ENCODE measurements at regions not wholly inside any gene's neighbourhood (a gene's known extent, or its start where the extent isn't known, plus 50 kb on each side); places are given as distances from the start of the nearest gene placed in this dataset.
"Not testable (repeated sequence)": the region's sequence is repeated elsewhere in the genome, so short reads cannot be mapped to it uniquely, and the experiment has no call there.

DNA sequence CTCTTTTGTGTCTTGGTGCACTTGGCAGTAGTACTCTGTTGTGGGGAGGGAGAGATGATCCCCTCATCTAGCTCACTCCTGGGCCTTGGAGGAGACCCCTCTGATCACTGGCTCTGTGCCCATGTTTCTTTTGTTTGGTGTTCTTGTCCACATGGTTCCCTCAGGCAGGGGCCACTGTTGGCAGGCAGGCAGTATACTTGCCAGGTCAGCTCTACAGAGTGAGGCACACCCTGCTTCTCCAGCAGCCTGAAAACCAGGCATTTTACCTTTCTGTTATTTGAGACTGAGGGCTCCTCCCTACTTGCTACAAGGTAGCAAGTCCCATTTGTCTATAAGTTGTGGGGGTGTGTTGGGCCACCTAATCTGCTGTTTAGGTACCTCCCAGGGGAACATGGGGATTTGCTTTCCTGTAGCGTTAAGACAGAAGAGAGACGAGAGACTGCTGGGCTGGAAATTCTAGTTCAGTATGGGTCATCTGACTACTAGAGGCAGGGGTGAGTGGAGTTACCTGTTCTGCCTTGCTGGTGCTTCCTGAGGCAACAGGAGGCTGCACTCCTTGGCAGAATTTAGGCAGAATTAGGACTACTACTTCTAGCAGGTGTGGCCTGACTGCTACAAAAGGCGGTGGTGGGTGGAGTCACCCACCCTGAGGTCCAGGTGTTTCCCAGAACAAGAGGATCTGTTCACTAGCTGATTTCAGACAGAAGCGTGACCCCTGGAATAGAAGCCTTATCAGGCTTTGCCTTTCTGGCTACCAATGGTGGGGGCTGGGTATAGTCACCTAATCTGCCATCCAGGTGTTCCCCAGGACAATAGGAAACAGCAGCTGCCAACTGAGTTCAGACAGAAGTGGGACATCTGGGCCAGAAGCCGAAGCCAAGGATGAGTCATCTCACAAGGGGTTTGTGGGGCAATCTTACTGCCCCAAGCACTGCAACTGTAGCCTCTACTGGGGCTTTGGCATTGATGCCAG is 843.0 kb upstream of the ATXN8OS start:
- DNase-seq = no peak

DNA sequence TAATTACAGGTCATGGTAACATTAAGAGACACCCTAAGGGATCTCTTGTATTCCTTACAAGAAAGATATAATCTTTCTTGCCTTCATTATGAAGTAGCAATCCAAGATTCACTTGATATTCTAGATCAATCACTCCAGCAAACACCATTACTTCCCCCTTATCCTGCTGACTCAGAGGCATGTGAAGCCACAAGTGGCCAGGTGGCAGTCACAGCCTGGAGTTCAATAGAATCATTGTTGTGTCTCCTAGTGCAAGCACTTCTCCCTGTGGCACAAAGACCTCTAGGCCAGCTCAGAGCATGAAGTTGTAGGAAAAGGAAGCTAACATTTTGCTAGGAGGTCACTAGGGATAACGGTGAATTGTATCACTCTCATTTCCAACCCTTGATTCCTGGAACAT is 864.3 kb upstream of the ATXN8OS start:
- DNase-seq = no peak

DNA sequence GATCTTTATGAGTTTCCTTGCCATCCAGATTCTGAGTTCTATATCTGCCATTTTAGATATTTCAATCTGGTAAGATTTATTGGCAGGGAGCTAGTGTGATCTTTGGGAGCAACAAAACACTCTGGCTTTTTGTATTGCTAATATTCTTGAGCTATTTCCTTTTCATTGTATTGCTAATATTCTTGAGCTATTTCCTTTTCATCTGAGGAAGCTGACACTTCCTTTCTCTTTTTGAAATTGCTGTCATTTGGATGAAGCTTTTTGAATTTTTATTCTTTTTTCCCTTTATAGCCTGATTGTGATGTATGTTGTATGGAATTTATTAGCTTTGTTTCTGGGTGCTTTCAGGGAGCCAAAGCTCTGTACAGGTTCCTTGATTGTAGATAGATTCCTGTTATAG is 873.5 kb upstream of the ATXN8OS start:
- DNase-seq = no peak

DNA sequence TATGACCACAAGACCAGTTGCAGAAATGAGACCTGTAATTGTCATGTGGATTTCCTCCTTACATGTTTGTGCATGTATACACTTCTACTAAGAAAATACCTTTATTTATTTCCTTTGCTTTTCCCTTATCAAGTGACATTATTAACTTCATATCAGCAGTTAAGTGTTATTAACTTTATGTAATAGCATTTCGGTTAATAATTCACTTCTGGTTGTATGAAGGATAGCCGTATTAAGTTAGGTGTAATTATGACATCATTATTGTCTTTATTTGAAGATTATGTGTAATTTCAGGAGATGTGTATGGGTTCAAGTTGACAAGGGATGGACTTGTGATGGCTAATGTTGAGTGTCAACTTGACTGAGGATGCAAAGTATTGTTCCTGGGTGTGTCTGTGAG is 881.2 kb upstream of the ATXN8OS start:
- no peak for DNase-seq

DNA sequence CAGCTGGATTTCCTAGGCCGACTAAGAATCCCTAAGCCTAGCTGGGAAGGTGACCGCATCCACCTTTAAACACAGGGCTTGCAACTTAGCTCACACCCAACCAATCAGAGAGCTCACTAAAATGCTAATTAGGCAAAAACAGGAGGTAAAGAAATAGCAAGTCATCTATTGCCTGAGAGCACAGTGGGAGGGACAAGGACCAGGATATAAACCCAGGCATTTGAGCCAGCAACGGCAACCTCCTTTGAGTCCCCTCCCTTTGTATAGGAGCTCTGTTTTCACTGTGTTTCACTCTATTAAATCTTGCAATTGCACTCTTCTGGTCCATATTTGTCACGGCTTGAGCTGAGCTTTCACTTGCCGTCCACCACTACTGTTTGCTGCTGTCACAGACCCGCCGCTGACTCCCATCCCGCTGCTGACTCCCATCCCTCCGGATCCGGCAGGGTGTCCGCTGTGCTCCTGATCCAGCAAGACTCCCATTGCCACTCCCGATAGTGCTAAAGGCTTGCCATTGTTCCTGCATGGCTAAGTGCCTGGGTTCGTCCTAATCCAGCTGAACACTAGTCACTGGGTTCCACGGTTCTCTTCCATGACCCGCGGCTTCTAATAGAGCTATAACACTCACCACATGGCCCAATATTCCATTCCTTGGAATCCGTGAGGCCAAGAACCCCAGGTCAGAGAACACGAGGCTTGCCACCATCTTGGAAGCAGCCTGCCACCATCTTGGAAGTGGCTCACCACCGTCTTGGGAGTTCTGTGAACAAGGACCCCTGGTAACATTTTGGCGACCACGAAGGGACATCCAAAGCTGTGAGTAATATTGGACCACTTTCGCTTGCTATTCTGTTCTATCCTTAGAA is 885.8 kb upstream of the ATXN8OS start:
- not testable (repeated sequence) for DNase-seq

DNA sequence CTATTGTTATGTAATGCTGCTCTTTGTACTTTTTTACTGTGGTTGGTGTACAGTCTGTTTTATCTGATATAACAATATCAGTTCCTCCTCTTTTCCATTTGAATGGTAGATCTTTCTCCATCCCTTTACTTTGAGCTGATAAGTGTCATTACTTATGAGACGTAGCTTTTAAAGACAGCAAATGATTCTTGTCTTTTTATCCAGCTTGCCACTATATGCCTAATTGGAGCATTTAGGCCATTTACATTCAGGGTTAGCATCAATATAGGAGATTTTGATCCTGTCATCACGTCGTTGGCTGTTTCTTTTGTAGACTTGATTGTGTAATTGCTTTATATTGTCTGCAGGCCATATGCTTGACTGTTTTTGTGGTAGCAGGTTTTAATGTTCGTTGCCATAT is 894.2 kb upstream of the ATXN8OS start:
- DNase-seq = no peak

DNA sequence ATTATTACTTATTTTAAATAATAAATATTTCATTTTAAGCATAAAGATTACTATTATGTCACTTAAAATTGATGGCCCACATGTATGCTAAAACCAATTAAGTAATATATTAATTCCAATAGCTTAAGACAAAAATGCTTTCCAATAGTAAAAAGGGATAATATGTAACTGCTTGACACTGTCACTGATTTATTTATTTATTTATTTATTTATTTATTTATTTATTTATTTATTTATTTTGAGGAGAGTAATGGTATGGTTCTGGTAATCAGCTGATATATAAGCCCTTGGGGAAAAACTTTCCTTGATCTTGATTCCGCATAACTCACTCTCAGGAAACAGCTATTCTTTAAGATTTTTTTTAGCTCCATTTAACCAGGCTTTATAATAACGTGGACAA is 903.0 kb upstream of the ATXN8OS start:
- DNase-seq = no peak

DNA sequence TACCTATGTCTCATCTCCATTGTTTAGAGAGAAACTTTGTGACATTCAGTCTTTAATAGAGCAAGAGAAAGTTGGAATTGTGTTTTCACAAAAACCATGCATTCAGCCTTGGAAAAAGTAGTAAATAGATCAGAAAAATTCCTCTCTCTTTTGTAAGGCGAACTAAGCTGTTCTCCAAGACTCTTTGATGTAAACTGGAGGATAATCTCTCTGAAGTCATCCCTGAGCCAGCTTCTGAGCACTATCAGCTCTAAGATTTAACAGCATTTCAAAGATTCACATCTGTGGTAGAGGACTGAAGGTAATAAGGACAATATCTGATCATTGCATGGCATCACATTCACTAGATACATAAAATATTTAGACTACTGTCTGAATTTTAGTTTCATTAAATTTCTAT is 904.6 kb upstream of the ATXN8OS start:
- DNase-seq = no peak

DNA sequence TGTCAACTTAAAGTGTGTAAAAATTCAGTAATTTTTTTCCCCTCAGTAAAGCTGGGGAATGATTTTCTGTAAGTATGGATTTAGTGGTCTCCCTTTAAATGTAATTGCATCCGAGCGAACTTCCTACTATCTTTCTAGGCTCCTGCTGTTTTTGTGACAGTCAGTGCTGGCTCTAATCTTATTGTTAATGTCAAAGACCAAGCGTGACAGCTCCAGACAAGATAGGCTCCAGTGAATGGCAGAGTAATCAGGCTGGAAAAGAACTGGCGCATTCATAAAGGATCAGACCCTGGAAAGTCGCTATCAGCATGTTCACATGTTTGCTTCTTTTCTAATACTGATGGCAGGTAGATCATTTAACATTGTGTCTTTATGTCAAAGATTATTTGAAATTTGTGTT is 908.0 kb upstream of the ATXN8OS start:
- DNase-seq = no peak

DNA sequence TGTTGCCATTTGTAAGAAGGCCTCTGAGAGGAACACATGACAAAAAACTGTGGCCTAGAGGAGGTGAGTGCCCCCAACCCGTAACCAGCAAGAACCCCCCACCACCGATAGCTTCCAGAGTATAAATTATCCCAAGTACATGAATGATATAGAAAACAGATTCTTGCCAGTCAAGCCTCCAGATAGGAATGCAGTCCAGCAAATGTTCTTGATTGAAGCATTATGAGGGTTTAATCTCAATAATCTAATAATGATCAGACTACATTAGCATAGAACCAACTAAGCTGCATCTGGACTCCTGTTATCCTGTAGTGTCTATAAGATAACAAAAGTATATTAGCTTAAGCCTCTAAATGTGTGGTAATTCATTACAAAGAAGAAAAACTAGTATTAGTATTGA is 908.9 kb upstream of the ATXN8OS start:
- DNase-seq = no peak

DNA sequence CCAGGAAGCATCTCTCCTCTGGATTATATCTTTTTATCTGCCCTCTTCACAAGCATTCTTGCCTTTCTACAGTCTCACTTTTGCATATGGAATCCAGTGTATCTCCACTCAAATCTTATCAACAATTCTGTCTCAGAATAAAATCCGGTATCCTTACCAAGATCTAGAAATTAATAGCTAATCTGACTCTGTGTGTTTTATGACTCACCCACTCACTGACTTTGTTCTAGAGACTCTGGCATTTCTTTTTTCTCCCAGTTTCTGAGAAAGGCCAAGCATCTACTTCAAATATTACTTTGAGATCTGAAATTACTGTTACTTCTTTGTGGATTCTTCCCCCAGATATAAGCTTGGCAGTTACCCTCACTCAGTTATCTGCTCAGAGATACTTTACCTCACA is 913.5 kb upstream of the ATXN8OS start:
- DNase-seq = no peak

DNA sequence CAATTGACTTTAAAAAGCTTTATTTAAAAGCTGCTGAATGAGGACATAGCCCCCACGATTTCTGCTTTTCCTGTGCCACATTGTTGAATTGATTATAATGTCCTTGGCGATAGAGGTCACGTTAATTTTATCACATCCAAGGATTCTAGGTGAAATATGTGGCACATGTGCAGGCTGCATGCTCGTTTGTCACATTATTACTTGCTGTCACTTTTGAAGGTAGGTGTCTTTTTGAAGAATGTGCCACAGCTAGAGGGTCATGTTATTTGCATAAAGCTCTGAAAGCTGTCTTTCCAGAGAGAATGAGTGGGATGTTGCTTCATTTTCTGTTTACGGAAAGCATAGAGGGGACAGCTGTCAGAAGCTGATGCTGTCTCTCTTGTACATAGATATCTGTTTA is 927.6 kb upstream of the ATXN8OS start:
- DNase-seq = no peak

DNA sequence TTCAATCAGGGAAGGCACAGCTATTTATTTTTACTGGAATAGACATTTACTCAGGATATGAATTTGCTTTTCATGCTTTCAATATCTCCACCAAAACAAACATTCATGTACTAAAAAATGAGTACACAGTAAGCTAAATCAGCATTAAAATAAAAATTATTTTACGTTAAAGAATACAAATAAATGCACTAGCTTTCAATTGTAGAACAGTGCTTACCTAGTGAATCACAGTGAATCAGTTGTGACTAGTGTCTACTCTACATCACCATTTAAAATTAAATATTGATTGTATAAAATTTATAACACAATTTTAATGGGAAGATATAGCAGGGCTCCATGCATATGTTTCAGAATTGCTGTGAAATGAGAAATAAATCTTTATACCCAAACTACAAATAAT is 929.6 kb upstream of the ATXN8OS start:
- no peak for DNase-seq

DNA sequence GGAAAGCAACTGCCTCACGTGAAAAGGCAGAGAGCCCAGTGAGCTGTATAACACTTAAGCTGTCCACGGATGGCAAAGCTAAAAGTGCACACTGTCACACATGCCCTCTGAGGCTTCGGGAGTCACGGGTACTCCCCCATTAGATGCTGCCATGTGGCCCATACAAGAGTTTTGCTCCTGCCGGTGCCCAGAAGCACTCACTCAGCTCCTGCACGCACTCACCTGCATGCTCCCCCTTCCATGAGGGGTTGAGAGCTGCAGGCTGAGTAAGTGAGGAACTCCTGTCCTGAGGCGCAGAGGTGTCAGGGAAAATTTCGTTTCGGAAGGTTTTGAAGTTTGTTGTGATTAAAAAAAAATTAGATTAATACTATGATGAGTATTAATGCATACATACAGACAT is 939.2 kb upstream of the ATXN8OS start:
- no peak for DNase-seq

DNA sequence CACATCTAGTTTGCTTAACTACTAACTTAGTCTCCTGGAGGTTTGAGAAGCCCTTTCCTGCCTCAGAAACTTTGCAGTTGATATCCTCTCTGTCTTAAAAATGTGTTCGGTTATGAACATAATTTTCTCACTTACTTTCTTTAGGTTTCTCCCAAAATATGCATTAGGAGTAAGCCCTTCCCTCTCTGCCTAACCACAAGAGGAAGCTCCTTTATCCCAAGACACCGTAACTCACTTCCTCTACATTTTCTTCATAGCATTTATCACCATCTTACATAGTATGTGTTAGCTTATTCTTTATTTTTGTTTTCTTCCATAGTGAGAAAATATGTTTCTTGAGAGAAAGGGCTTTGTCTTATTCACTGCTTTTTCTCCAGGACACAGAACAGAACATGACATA is 952.5 kb upstream of the ATXN8OS start:
- DNase-seq = no peak

DNA sequence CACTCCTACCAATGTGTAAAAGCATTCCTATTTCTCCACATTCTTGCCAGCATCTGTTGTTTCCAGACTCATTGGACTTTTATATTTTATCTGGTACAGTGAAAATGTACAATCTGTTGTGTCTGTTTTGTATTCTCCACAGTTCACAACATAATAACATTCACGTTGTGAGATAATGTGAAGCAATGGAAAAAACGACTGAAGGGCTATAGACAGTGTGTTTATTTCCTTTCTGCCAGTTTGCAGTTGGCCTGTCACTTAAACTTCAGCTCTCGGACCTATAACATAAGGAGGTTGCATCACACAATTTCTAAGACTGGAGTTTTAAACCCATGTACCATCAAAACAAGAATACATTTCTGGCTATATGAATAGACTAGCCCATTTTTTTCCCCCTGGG is 965.5 kb upstream of the ATXN8OS start:
- DNase-seq = no peak

DNA sequence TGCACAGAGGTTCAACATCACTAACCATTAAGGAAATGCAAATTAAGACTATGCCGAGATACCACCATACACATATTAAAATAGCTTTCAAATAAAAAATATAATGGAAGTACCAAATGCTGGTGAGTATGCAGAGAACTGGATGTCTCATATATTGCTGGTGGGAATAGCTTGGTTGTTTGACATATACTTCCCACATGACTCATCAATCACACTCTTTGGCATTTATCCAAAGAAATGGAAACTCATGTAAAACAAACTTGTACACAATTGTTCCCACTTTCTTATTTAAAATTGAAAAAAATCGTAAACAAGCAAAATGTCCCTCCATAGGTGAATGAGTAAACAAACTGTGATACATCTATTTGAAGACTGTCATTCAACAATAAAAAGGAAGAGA is 982.6 kb upstream of the ATXN8OS start:
- DNase-seq = no peak

DNA sequence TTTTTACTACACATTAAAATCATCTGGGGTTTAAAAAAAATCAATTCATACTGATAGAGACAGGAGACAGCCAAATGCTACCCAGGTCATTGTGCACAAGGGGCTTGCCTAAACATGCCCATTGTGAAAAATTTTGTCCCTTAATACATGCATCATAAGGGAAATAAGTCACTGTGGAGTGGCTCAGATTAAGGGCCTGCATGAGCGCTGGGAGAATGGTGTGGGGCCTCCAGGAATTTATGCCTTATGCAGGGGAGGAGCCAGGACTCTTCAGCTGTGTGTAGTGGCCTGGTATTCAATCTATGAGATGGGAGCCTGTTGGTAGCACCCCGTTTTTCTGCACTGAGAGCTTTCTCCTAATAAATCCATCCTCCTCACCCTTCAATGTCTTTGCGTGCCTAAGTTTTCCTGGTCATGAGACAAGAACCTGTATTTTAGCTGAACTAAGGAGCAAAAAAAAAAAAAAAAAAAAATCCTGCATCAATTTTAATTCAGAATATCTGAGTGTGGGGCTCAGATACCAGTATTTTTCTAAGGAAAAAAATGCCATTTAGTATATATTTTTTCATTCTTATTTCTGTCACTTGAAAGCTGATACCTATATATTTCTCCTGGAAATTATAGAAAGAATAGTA is 997.6 kb upstream of the ATXN8OS start:
- no peak for DNase-seq

DNA sequence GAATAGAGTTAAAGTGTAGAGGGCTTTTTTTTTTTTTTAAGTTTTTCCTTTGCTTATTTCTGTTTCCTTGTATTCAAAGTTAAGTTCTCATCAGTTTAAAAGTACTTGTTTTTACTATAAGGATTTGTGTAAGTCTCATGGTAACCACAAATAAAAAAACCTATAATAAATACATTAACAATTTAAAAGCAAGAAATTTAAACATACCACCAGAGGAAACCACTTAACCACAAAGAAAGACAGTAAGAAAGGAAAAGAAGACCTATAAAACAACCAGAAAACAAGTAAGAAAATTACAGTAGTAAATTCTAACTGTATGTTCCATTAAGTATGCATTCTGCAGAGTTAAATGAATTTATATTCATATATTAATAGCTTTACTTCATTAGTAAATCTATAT is 999.1 kb upstream of the ATXN8OS start:
- DNase-seq = no peak

DNA sequence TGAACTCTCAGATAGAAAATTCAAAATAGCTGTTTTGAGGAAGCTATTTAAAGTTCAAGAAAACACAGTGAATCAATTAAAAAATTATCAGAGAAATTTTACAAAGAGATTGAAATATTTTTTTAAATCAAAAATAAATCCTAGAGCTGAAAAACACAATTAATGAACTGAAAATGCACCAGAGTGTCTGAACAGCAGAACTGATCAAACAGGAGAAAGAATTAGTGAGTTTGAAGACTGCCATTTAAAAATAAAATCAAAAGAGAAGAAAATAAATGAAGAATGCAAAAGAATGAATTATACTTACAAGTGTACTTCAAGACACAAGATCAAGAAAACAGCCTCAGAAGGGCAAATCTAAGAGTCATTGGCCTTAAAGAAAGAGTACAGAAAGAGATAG is 1000.2 kb upstream of the ATXN8OS start:
- no peak for DNase-seq

DNA sequence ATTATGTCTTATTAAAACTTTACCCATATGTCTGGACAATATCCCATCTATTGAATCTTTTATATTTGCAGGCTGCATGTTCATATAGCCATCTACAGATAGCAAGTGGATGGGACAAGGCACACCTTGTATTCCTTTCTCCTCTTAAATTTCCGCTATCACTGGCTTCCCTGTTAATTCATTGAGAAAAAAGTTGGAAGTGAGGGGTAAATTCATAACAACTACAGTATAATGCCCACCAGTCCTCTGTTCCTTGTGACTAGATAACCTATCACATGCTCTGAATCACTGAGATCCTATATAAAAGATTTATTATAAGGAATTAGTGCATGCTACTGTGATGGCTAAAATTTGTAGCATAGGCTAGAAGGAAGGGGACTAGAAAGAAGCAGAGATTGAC is 1005.8 kb upstream of the ATXN8OS start:
- no peak for DNase-seq

DNA sequence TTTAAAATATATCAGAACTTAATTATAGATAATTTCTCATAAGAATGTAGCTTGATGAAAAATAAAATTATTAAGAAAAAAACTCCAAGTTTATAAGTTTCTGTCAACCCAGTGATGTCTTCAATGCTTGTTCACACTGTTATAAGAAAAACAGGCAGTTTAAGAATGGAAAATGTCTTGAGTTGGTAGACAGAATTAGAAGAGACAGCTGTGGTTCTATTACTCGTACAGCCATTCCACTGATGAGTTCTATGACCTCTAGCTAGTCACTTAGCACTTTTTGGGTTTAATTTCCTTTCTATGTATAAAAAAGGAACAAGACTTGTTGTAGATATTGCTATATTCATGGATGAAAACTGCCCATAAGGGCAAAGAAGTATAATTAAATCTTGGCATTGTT is 1013.1 kb upstream of the ATXN8OS start:
- DNase-seq = no peak

DNA sequence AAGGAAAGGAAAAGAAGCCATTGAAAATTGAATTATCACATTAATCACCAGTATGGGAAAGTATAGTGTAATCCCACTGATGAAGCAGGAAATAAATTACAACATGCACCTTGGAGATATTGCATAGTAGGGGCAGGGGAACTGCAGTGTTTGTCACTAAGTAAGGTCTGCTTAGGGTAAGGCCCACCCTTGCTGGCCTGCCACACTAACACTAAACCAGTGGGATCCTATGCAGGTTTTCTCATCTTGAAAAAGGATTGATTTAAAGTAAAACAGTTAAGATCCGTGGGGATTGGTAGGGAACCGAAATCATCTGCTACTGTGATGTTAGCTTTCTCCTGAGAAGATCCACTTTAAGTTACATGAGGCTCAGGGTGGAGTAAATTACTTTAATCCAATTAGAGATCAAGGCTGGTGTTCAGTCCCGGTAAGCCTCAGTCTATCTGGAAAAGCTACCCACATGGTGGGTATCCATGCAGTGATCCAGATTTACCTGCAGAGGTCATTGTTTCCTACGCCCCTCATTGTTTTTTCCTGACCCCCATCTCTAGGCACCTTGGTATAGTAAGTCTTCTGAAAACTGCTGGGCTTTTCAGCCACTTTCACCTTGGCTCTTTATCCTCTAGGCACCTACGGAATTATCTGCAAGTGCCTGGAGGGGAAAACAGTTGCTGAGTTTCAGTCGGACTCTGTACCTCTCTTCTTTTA is 1014.9 kb upstream of the ATXN8OS start:
- no peak for DNase-seq
